ENCODE measurements at regions not wholly inside any gene's neighbourhood (a gene's known extent, or its start where the extent isn't known, plus 50 kb on each side); places are given as distances from the start of the nearest gene placed in this dataset.

GRCh38 chr13:24627090-24627714 is 53.0 kb upstream of the ATP12A start:
- TF ChIP-seq POLR2A (IDR thresholded peaks at IDR 0.05) = no peak
- no peak for TF ChIP-seq POLR2AphosphoS5 (IDR thresholded peaks at IDR 0.05)
- no peak for TF ChIP-seq EP300 (IDR thresholded peaks at IDR 0.05)
- TF ChIP-seq CTCF (IDR thresholded peaks at IDR 0.05) = no peak
- no peaks in the 10 kb centered on the region for H3K27me3 ChIP-seq
- H3K27ac ChIP-seq = peak overlapping the region in 1 of 5 donors; percentile 6
- intact Hi-C loops (cut with DNase I; ENCODE audit: low total_unique reads) = no loop called here
- no peak overlapping the region for H3K4me3 ChIP-seq
- H3K9me3 ChIP-seq = no peaks in the 10 kb centered on the region
- H3K36me3 ChIP-seq = no peaks in the 10 kb centered on the region
- WGBS, 5 donors = 72 to 81% (median 77%) methylated on average over 25 of the region's 25 CpGs
- DNase-seq = peak; percentile 24 to 46
- H3K4me1 ChIP-seq = peaks cover 0 to 10% (median 9%) of the 10 kb centered on the region in 4 donors

DNA sequence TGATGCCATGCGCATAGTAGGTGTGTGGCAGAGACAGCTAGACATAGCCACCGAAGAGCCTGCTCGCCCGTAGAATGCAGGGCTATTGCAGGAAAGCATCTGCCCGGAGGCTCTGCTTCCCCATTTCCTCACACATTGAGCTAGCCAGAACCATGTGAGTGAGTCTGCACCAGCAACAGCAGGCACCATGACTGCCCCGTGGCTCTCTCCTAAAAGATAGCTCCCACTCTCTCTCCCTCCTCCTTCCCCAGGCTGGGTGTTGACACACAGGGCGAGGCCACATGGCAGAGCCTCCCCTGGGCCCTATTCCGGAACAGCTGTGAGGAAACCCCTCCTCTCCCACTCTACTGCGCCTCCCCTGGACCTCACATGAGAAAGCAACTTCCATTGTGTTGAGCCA is 52.3 kb upstream of the ATP12A start:
- TF ChIP-seq EP300 (IDR thresholded peaks at IDR 0.05) (no peak), POLR2A (IDR thresholded peaks at IDR 0.05) (no peak), CTCF (IDR thresholded peaks at IDR 0.05) (no peak), POLR2AphosphoS5 (IDR thresholded peaks at IDR 0.05) (no peak)
- intact Hi-C loops (cut with DNase I; ENCODE audit: low total_unique reads) = no loop called here
- 71 to 77% (median 72%) methylated on average over 9 of the region's 9 CpGs for WGBS, 5 donors
- Histone ChIP-seq H3K27ac (no peak overlapping the region), H3K4me1 (peaks cover 0 to 10% (median 9%) of the 10 kb centered on the region in 4 donors), H3K36me3 (no peaks in the 10 kb centered on the region), H3K4me3 (no peak overlapping the region), H3K27me3 (no peaks in the 10 kb centered on the region), H3K9me3 (no peaks in the 10 kb centered on the region)
- DNase-seq = peak in 1 of 2 donors; percentile 50

- DNase-seq = no peak
- Histone ChIP-seq H3K36me3 (no peaks in the 10 kb centered on the region), H3K4me1 (peaks cover 0 to 10% (median 9%) of the 10 kb centered on the region in 4 donors), H3K4me3 (no peak overlapping the region), H3K9me3 (no peaks in the 10 kb centered on the region), H3K27ac (no peak overlapping the region), H3K27me3 (no peaks in the 10 kb centered on the region)
- intact Hi-C loops (cut with DNase I; ENCODE audit: low total_unique reads) = no loop called here
- 82 to 99% (median 95%) methylated on average over 2 of the region's 2 CpGs for WGBS, 5 donors
- TF ChIP-seq CTCF (IDR thresholded peaks at IDR 0.05) = no peak
- TF ChIP-seq EP300 (IDR thresholded peaks at IDR 0.05) = no peak
- TF ChIP-seq POLR2A (IDR thresholded peaks at IDR 0.05) = no peak
- TF ChIP-seq POLR2AphosphoS5 (IDR thresholded peaks at IDR 0.05) = no peak
Observed at GRCh38 chr13:24629320-24629719, 50.9 kb upstream of the ATP12A start.

DNA sequence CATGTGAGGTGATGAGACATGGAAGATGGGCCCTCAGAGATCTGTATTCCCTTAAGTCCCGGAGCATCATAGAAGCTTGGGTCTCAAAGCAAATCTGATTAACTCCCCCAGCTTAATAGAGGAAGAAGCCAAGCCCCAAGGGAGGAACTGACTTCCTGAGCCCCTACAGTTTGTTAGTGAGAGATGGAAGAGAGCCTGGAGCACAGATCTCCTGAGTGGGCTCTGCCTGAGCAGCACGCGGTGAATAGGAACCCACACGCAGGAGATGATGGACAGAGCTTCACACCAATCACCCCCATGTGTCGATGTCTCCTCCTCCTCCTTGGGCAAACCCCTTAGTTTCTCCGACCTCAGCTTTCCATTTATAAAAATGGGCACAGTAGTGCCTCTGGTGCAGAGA is 50.1 kb upstream of the ATP12A start:
- DNase-seq = no peak
- 77 to 91% (median 82%) methylated on average over 6 of the region's 6 CpGs for WGBS, 5 donors
- TF ChIP-seq POLR2A (IDR thresholded peaks at IDR 0.05) = no peak
- no peak for TF ChIP-seq CTCF (IDR thresholded peaks at IDR 0.05)
- no peak for TF ChIP-seq POLR2AphosphoS5 (IDR thresholded peaks at IDR 0.05)
- no peak for TF ChIP-seq EP300 (IDR thresholded peaks at IDR 0.05)
- Histone ChIP-seq H3K36me3 (no peaks in the 10 kb centered on the region), H3K4me1 (peaks cover 0 to 10% (median 9%) of the 10 kb centered on the region in 4 donors), H3K4me3 (no peak overlapping the region), H3K27ac (peak overlapping the region in 1 of 5 donors; percentile 3), H3K27me3 (no peaks in the 10 kb centered on the region), H3K9me3 (no peaks in the 10 kb centered on the region)
- intact Hi-C loops (cut with DNase I; ENCODE audit: low total_unique reads) = no loop called here

Data from stomach (tissue), 8 donors.